ENCODE measurements at regions not wholly inside any gene's neighbourhood (a gene's known extent, or its start where the extent isn't known, plus 50 kb on each side); places are given as distances from the start of the nearest gene placed in this dataset.
A peak's percentile ranks its signal among the peaks of the same experiment; 100 is the strongest.

DNA sequence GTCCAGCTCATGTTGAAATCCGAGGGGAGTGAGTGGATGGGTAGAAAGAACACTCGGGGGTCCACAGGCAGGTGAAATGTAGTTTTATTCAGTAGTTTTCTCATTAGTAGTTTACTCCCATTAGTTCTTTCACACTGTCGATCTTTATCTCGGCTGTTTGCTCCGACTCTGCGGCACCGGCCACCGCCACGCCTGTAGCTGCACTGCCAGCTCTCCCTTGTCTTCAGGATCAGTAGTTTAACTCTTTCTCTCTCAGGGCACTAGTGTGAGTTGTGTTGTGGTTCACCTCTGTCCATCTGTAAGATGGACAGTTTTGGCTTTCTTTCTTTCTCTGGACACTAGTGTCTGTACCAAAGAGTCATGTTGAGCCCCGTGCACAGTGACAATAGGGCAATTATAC lies 195.7 kb downstream of the LMBRD1 start:
- Mint-ChIP-seq H3K36me3 (ENCODE audit: low read depth) (no peaks in the 10 kb centered on the region), H3K4me3 (ENCODE audit: unreplicated experiment) (no peak overlapping the region), H3K9me3 (ENCODE audit: low read depth) (no peaks in the 10 kb centered on the region), H3K27ac (ENCODE audit: unreplicated experiment) (no peak overlapping the region), H3K27me3 (ENCODE audit: low read depth) (peaks cover under 1% of the 10 kb centered on the region), H3K4me1 (ENCODE audit: low read depth) (no peaks in the 10 kb centered on the region)
- TF ChIP-seq, protein P1, sequence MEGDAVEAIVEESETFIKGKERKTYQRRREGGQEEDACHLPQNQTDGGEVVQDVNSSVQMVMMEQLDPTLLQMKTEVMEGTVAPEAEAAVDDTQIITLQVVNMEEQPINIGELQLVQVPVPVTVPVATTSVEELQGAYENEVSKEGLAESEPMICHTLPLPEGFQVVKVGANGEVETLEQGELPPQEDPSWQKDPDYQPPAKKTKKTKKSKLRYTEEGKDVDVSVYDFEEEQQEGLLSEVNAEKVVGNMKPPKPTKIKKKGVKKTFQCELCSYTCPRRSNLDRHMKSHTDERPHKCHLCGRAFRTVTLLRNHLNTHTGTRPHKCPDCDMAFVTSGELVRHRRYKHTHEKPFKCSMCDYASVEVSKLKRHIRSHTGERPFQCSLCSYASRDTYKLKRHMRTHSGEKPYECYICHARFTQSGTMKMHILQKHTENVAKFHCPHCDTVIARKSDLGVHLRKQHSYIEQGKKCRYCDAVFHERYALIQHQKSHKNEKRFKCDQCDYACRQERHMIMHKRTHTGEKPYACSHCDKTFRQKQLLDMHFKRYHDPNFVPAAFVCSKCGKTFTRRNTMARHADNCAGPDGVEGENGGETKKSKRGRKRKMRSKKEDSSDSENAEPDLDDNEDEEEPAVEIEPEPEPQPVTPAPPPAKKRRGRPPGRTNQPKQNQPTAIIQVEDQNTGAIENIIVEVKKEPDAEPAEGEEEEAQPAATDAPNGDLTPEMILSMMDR (IDR thresholded peaks at IDR 0.05): no peak
- no peak for DNase-seq (ENCODE audit: low spot score)

- no peak for DNase-seq (ENCODE audit: low spot score)
Observed at GRCh38 chr6:69594405-69594804, 202.4 kb downstream of the LMBRD1 start.

DNA sequence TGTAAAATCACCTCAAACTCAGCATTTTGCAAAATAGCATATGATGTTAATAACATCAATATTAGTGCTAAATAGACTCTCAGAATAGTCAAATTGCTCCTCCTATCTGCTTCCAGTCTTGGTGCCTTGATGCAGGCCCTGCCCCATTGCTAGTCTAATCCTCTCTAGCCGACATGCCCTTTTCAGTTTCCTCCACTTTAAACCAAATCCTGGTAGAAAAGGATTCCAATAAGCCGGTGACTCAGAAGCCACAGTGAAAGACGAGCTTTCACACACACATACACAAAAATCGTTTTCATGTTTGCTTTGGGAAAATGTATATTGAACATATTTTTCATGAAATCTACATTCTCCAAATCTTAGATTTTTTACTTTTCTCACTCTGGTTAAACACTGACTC lies 203.1 kb downstream of the LMBRD1 start:
- H3K36me3 Mint-ChIP-seq (ENCODE audit: low read depth): no peaks in the 10 kb centered on the region
- H3K27ac Mint-ChIP-seq (ENCODE audit: unreplicated experiment): peak overlapping the region; percentile 20
- no peaks in the 10 kb centered on the region for H3K27me3 Mint-ChIP-seq (ENCODE audit: low read depth)
- TF ChIP-seq, protein P1 (IDR thresholded peaks at IDR 0.05): no peak
- no peak for DNase-seq (ENCODE audit: low spot score)
- H3K4me1 Mint-ChIP-seq (ENCODE audit: low read depth): peaks cover 12% of the 10 kb centered on the region
- no peaks in the 10 kb centered on the region for H3K9me3 Mint-ChIP-seq (ENCODE audit: low read depth)
- H3K4me3 Mint-ChIP-seq (ENCODE audit: unreplicated experiment): no peak overlapping the region

More at GRCh38 chr6:69594405-69594804, 202.4 kb downstream of the LMBRD1 start:
- TF ChIP-seq, protein P1 (IDR thresholded peaks at IDR 0.05): no peak
- no peaks in the 10 kb centered on the region for H3K27me3 Mint-ChIP-seq (ENCODE audit: low read depth)
- H3K27ac Mint-ChIP-seq (ENCODE audit: unreplicated experiment): no peak overlapping the region
- H3K4me3 Mint-ChIP-seq (ENCODE audit: unreplicated experiment): no peak overlapping the region
- H3K9me3 Mint-ChIP-seq (ENCODE audit: low read depth): no peaks in the 10 kb centered on the region
- H3K4me1 Mint-ChIP-seq (ENCODE audit: low read depth): peaks cover 12% of the 10 kb centered on the region
- no peaks in the 10 kb centered on the region for H3K36me3 Mint-ChIP-seq (ENCODE audit: low read depth)

DNA sequence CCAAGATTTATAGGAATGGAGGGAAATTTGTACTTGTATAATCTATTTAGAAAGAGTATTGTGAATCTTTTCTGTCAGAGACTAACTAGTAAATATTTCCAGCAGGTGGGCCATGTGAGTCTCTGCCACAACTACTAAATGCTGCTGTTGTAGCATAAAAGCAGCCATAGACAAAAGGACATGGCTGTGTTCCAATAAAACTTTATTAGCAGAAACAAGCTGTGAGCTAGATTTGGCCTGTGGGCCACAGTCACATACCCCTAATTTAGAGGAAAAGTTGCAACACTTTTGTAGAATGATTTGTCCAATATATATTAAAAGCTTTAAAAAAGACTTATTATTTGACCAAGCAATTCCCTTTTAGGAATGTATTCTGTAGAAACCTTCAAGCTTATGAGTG lies 207.2 kb downstream of the LMBRD1 start:
- H3K4me1 Mint-ChIP-seq (ENCODE audit: low read depth): peaks cover 29% of the 10 kb centered on the region
- no peak for DNase-seq (ENCODE audit: low spot score)
- no peak overlapping the region for H3K4me3 Mint-ChIP-seq (ENCODE audit: unreplicated experiment)
- TF ChIP-seq, protein P1 (IDR thresholded peaks at IDR 0.05): no peak
- no peaks in the 10 kb centered on the region for H3K27me3 Mint-ChIP-seq (ENCODE audit: low read depth)
- no peaks in the 10 kb centered on the region for H3K9me3 Mint-ChIP-seq (ENCODE audit: low read depth)
- H3K36me3 Mint-ChIP-seq (ENCODE audit: low read depth): no peaks in the 10 kb centered on the region
- no peak overlapping the region for H3K27ac Mint-ChIP-seq (ENCODE audit: unreplicated experiment)

DNA sequence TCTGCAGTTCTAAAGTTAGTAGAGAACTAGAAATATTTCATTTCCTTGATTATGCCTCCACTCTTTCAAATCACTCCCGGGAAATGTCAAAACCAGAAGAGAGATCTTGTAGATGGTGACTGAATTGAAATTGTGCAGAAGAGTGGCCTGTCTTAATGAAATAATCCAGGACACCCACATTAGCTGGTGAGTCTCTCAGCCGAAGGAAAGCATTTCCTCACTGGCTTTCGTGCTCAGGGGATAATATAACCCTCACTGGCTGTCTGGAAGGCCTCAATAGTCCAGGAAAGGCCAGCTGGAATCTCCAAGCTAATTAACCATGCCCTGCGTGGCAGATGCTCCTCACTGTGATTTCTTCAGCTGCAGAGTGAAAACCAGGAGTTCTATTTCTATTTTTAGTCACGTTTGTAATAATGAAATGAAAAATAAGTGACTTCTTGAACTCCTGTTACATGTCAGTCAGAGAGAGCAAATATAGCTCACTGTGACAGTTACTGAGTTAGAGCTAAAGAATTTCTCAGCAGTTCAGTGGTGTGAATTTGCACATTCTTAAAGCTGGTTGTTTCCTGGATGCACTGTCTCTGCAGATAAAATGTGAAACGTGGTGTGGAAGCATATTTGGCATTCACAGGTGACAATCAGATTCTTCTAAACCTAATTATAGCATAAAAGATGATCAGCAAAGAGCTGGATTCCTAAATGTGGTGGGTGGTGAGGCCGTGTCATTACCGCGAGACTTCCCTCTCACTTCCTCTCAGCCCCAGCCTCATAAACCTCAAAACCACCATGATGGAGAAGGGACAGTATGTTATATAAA lies 211.7 kb downstream of the LMBRD1 start:
- TF ChIP-seq, protein P1 (IDR thresholded peaks at IDR 0.05): no peak
- Mint-ChIP-seq H3K27ac (ENCODE audit: unreplicated experiment) (peak overlapping the region; percentile 94), H3K4me1 (ENCODE audit: low read depth) (peaks cover 51% of the 10 kb centered on the region), H3K4me3 (ENCODE audit: unreplicated experiment) (peak overlapping the region; percentile 38), H3K27me3 (ENCODE audit: low read depth) (no peaks in the 10 kb centered on the region), H3K9me3 (ENCODE audit: low read depth) (no peaks in the 10 kb centered on the region), H3K36me3 (ENCODE audit: low read depth) (no peaks in the 10 kb centered on the region)
- no peak for DNase-seq (ENCODE audit: low spot score)
